OCI-LY3 (cell line): ENCODE measurements at regions not wholly inside any gene's neighbourhood (a gene's known extent, or its start where the extent isn't known, plus 50 kb on each side); places are given as distances from the start of the nearest gene placed in this dataset.

Source experiments
- EZH2phosphoT487 ChIP-seq: fragments of 200-600 bp; shearing (Covaris generic); IDR thresholded peaks from 2 replicates; pipeline ENCODE4 v1.6.1; 2018; ENCODE audit warnings: antibody characterized with exemption, mixed run types, low read depth
- TF ChIP-seq, protein P1 (sequence below): fragments of 200-600, 300-600 bp; sonication (generic); IDR thresholded peaks from 2 replicates; pipeline ENCODE4 v1.5.1; 2014; ENCODE audit warnings: antibody characterized with exemption, low read length, low read depth

DNA sequence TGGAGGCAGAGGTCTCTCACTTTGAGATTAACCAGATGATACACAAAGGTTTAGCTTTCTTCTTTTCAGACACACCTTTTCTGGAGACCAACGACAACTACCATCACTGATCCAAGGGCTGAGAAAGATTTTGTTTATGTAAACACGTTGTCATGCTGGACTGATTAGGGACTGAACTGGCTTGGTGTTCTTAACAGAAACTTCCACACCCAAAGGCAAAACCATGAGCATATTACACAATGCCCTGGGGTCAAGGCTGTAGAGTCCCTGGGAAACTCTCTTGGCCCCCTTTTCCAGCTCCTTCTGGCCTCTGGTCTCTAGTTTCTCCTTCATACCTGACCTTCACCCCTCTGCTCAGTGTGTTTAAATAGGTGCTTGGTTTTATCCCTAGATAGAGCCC, 447.0 kb upstream of the TCF4 start:
- TF ChIP-seq, protein P1, sequence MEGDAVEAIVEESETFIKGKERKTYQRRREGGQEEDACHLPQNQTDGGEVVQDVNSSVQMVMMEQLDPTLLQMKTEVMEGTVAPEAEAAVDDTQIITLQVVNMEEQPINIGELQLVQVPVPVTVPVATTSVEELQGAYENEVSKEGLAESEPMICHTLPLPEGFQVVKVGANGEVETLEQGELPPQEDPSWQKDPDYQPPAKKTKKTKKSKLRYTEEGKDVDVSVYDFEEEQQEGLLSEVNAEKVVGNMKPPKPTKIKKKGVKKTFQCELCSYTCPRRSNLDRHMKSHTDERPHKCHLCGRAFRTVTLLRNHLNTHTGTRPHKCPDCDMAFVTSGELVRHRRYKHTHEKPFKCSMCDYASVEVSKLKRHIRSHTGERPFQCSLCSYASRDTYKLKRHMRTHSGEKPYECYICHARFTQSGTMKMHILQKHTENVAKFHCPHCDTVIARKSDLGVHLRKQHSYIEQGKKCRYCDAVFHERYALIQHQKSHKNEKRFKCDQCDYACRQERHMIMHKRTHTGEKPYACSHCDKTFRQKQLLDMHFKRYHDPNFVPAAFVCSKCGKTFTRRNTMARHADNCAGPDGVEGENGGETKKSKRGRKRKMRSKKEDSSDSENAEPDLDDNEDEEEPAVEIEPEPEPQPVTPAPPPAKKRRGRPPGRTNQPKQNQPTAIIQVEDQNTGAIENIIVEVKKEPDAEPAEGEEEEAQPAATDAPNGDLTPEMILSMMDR, result no peak
- TF ChIP-seq EZH2phosphoT487, result no peak
